NCI-H187 (cell line): ENCODE measurements at regions not wholly inside any gene's neighbourhood (a gene's known extent, or its start where the extent isn't known, plus 50 kb on each side); places are given as distances from the start of the nearest gene placed in this dataset.

ENCODE experiments used
- DNase-seq, 2 experiments: peaks; one replicate each; lab custom pipeline; 2025; lab: John Stamatoyannopoulos, UW

- no peak for DNase-seq
Observed at GRCh38 chr5:118044169-118044568, 944.2 kb downstream of the DTWD2 start.

GRCh38 chr5:118043531-118043930, 944.8 kb downstream of the DTWD2 start:
- no peak for DNase-seq

- no peak for DNase-seq
Observed at GRCh38 chr5:118042076-118042475, 946.3 kb downstream of the DTWD2 start.

GRCh38 chr5:118040496-118040895, 947.9 kb downstream of the DTWD2 start:
- no peak for DNase-seq

GRCh38 chr5:118033686-118034338, 954.5 kb downstream of the DTWD2 start:
- no peak for DNase-seq

- no peak for DNase-seq
Observed at GRCh38 chr5:118029807-118030206, 958.5 kb downstream of the DTWD2 start.

GRCh38 chr5:118022062-118022461, 966.3 kb downstream of the DTWD2 start:
- no peak for DNase-seq

GRCh38 chr5:118017536-118017935, 970.8 kb downstream of the DTWD2 start:
- no peak for DNase-seq

- no peak for DNase-seq
Observed at GRCh38 chr5:118016396-118016795, 972.0 kb downstream of the DTWD2 start.

GRCh38 chr5:118015511-118015910, 972.8 kb downstream of the DTWD2 start:
- no peak for DNase-seq

- no peak for DNase-seq
Observed at GRCh38 chr5:118009741-118010297, 978.5 kb downstream of the DTWD2 start.

- no peak for DNase-seq
Observed at GRCh38 chr5:118008779-118009178, 979.6 kb downstream of the DTWD2 start.

- no peak for DNase-seq
Observed at GRCh38 chr5:118007262-118007661, 981.1 kb downstream of the DTWD2 start.

- DNase-seq = no peak
Observed at GRCh38 chr5:118006219-118006618, 982.1 kb downstream of the DTWD2 start.

- DNase-seq = no peak
Observed at GRCh38 chr5:117999939-118000549, 988.3 kb downstream of the DTWD2 start.

- DNase-seq = no peak
Observed at GRCh38 chr5:117982691-117983090, 1005.7 kb downstream of the DTWD2 start.

- no peak for DNase-seq
Observed at GRCh38 chr5:117973785-117974184, 1014.6 kb downstream of the DTWD2 start.

- no peak for DNase-seq
Observed at GRCh38 chr5:117955831-117956230, 1032.5 kb downstream of the DTWD2 start.

- no peak for DNase-seq
Observed at GRCh38 chr5:117954331-117954730, 1034.0 kb downstream of the DTWD2 start.

GRCh38 chr5:117953272-117953671, 1035.1 kb downstream of the DTWD2 start:
- DNase-seq = no peak

GRCh38 chr5:117947836-117948235, 1040.5 kb downstream of the DTWD2 start:
- DNase-seq = no peak

GRCh38 chr5:117947121-117947520, 1041.2 kb downstream of the DTWD2 start:
- DNase-seq = no peak

GRCh38 chr5:117945258-117945657, 1043.1 kb downstream of the DTWD2 start:
- no peak for DNase-seq

- no peak for DNase-seq
Observed at GRCh38 chr5:117943541-117943940, 1044.8 kb downstream of the DTWD2 start.
